H1 (cell line): ENCODE measurements at regions not wholly inside any gene's neighbourhood (a gene's known extent, or its start where the extent isn't known, plus 50 kb on each side); places are given as distances from the start of the nearest gene placed in this dataset.

Experiments used
- CTCF ChIA-PET: fragments of 300-600 bp; sonication (Branson Sonifier 250); formaldehyde crosslinking; loops from one replicate; lab custom pipeline; 2021; ENCODE audit not compliant: partially characterized antibody; lab: Charles Lee
- POLR2A ChIA-PET: fragments of 300-600 bp; sonication (Branson Sonifier 250); formaldehyde crosslinking; loops from one replicate; lab custom pipeline; 2021; ENCODE audit warnings: inconsistent platforms; ENCODE audit not compliant: partially characterized antibody; lab: Charles Lee
- DNase-seq, 2 experiments: peaks; one replicate each; pipeline versions ENCODE4 v3.0.0 to v3.0.0-alpha.2; 2010 to 2022; ENCODE audit warnings: low spot score in 2 of 2, low read depth in 1 of 2, mixed read lengths in 1 of 2
- FAIRE-seq: peaks from 2 replicates; lab custom pipeline; 2011; peaks lifted over from hg19 to GRCh38; lab: Jason Lieb, UNC
- H2AFZ ChIP-seq: 2 replicates; pipeline ENCODE4 v1.8.1; 2012; ENCODE audit warnings: low read length, inconsistent platforms
- H2AK5ac ChIP-seq: 2 replicates; pipeline ENCODE4 v1.6.1; 2013; ENCODE audit warnings: low read depth, low read length
- H2BK120ac ChIP-seq: replicated peaks from 2 replicates; pipeline ENCODE3; 2013; ENCODE audit warnings: low read depth, low read length, inconsistent platforms
- H2BK12ac ChIP-seq: 2 replicates; pipeline ENCODE4 v1.6.1; 2013; ENCODE audit warnings: low read depth, low read length
- H2BK15ac ChIP-seq: 2 replicates; pipeline ENCODE4 v1.6.1; 2013; ENCODE audit warnings: low read length
- H2BK20ac ChIP-seq: 2 replicates; pipeline ENCODE4 v1.6.1; 2013; ENCODE audit warnings: low read length
- H2BK5ac ChIP-seq: 2 replicates; pipeline ENCODE4 v1.6.1; 2013; ENCODE audit warnings: low read depth, low read length
- H3K14ac ChIP-seq: 2 replicates; pipeline ENCODE4 v1.6.1; 2013; ENCODE audit warnings: inconsistent platforms; ENCODE audit not compliant: insufficient read length
- H3K18ac ChIP-seq: 2 replicates; pipeline ENCODE4 v1.6.1; 2013; ENCODE audit warnings: low read length; ENCODE audit errors: extremely low read depth
- H3K23ac ChIP-seq: 2 replicates; pipeline ENCODE4 v1.6.1; 2013; ENCODE audit warnings: inconsistent platforms; ENCODE audit not compliant: insufficient read length
- H3K23me2 ChIP-seq: 2 replicates; pipeline ENCODE4 v1.6.1; 2013; ENCODE audit warnings: low read depth, low read length
- H3K27ac ChIP-seq: 2 replicates; pipeline ENCODE4 v1.6.1; 2011; ENCODE audit warnings: low read depth, low read length, inconsistent platforms
- H3K27me3 ChIP-seq, 4 experiments: replicated peaks in 1 of 4; 1 replicate in 1 of 4; 2 replicates in 3 of 4; pipeline versions ENCODE4 v1.6.1 to v1.8.1; 2011 to 2013; ENCODE audit warnings: low read length in 3 of 4, mild to moderate bottlenecking in 3 of 4, inconsistent platforms in 2 of 4, mixed read lengths in 2 of 4, moderate library complexity in 1 of 4; ENCODE audit not compliant: control insufficient read depth in 3 of 4, insufficient read depth in 3 of 4; ENCODE audit errors: extremely low read depth in 1 of 4
- H3K36me3 ChIP-seq, 4 experiments: 2 replicates each; pipeline versions ENCODE4 v1.6.1 to v1.8.1; 2011 to 2013; ENCODE audit warnings: mild to moderate bottlenecking in 4 of 4, low read length in 3 of 4, moderate library complexity in 2 of 4, control low read depth in 1 of 4, inconsistent platforms in 1 of 4; ENCODE audit not compliant: insufficient read depth in 4 of 4, control insufficient read depth in 2 of 4
- H3K4ac ChIP-seq: replicated peaks from 2 replicates; pipeline ENCODE3; 2013; ENCODE audit warnings: low read length, low read depth, mixed read lengths, inconsistent platforms; ENCODE audit not compliant: insufficient read length
- H3K4me1 ChIP-seq, 4 experiments: replicated peaks in 1 of 4; 1 replicate in 1 of 4; 2 replicates in 3 of 4; pipeline versions ENCODE4 v1.6.1 to v1.8.1; 2011 to 2013; ENCODE audit warnings: low read length in 3 of 4, inconsistent platforms in 2 of 4, mixed read lengths in 1 of 4; ENCODE audit not compliant: insufficient read depth in 4 of 4, control insufficient read depth in 3 of 4
- H3K4me2 ChIP-seq, 2 experiments: 2 replicates each; pipeline versions ENCODE4 v1.6.1 to v1.8.1; 2011 to 2013; ENCODE audit warnings: low read depth in 2 of 2, low read length in 2 of 2, control low read depth in 1 of 2, inconsistent platforms in 1 of 2, mild to moderate bottlenecking in 1 of 2; ENCODE audit not compliant: insufficient read depth in 1 of 2
- H3K4me3 ChIP-seq, 4 experiments: fragments of 200-600, 300-600 bp in 1 of 4; sonication (generic), shearing (Covaris generic), sonication (Bioruptor Twin) in 1 of 4; 2 replicates each; pipeline versions ENCODE4 v1.5.1 to v1.8.1; 2011 to 2016; ENCODE audit warnings: low read length in 4 of 4, low read depth in 3 of 4, control low read depth in 2 of 4, inconsistent platforms in 2 of 4, mild to moderate bottlenecking in 2 of 4, mixed read lengths in 1 of 4, moderate library complexity in 1 of 4; ENCODE audit not compliant: insufficient read depth in 2 of 4; ENCODE audit errors: extremely low read depth in 1 of 4
- H3K56ac ChIP-seq: replicated peaks from 2 replicates; pipeline ENCODE3; 2013; ENCODE audit warnings: low read depth, mild to moderate bottlenecking, mixed read lengths, low read length, inconsistent platforms; ENCODE audit not compliant: insufficient read length
- H3K79me1 ChIP-seq: 2 replicates; pipeline ENCODE4 v1.6.1; 2013; ENCODE audit warnings: low read depth, low read length, control low read depth
- H3K79me2 ChIP-seq, 2 experiments: 2 replicates each; pipeline versions ENCODE4 v1.6.1 to v1.8.1; 2012 to 2013; ENCODE audit warnings: low read length in 2 of 2, mild to moderate bottlenecking in 2 of 2, inconsistent platforms in 1 of 2; ENCODE audit not compliant: insufficient read depth in 2 of 2, control insufficient read depth in 1 of 2
- H3K9ac ChIP-seq, 4 experiments: replicated peaks in 1 of 4; 1 replicate in 1 of 4; 2 replicates in 3 of 4; pipeline versions ENCODE4 v1.6.1 to v1.8.1; 2011 to 2013; ENCODE audit warnings: low read depth in 3 of 4, low read length in 3 of 4, control low read depth in 2 of 4, mild to moderate bottlenecking in 2 of 4, moderate library complexity in 2 of 4, inconsistent platforms in 1 of 4; ENCODE audit errors: extremely low read depth in 1 of 4
- H3K9me3 ChIP-seq, 2 experiments: 2 replicates each; pipeline versions ENCODE4 v1.6.1 to v1.8.1; 2012 to 2013; ENCODE audit warnings: mild to moderate bottlenecking in 2 of 2, moderate library complexity in 2 of 2, control low read depth in 1 of 2, inconsistent platforms in 1 of 2, low read depth in 1 of 2, low read length in 1 of 2, mixed read lengths in 1 of 2; ENCODE audit not compliant: insufficient read depth in 2 of 2
- H4K20me1 ChIP-seq, 2 experiments: replicated peaks in 1 of 2; 2 replicates each; pipeline versions ENCODE3 to v1.8.1; 2011 to 2013; ENCODE audit warnings: inconsistent platforms in 2 of 2, low read length in 2 of 2, mild to moderate bottlenecking in 1 of 2; ENCODE audit not compliant: insufficient read depth in 2 of 2, control insufficient read depth in 1 of 2
- H4K5ac ChIP-seq: 2 replicates; pipeline ENCODE4 v1.6.1; 2013; ENCODE audit warnings: low read length, low read depth, mixed read lengths, inconsistent platforms; ENCODE audit not compliant: insufficient read length
- H4K8ac ChIP-seq: 2 replicates; pipeline ENCODE4 v1.8.0; 2013; ENCODE audit warnings: mild to moderate bottlenecking, moderate library complexity, low read length, inconsistent platforms; ENCODE audit not compliant: insufficient read depth; ENCODE audit errors: extremely low read depth
- H4K91ac ChIP-seq: replicated peaks from 2 replicates; pipeline ENCODE3; 2013; ENCODE audit warnings: low read length, mixed read lengths, inconsistent platforms; ENCODE audit not compliant: insufficient read length
- CEBPB ChIP-seq: IDR thresholded peaks from 2 replicates; pipeline ENCODE4 v1.6.1; 2012; ENCODE audit warnings: low read depth, low read length
- NANOG ChIP-seq: IDR thresholded peaks from 2 replicates; pipeline ENCODE4 v1.6.1; 2011; ENCODE audit warnings: low read length, low read depth, mild to moderate bottlenecking, inconsistent platforms; ENCODE audit not compliant: insufficient read depth, poor library complexity, severe bottlenecking
- WGBS, 2 experiments: shearing (Covaris generic) in 1 of 2; methylation state at CpG; one replicate each; pipeline versions ENCODE4 v1.1.6 to v1.1.7; 2013 to 2015; ENCODE audit warnings: low lambda C conversion rate in 2 of 2, mixed read lengths in 2 of 2, inconsistent platforms in 1 of 2, low coverage in 1 of 2, missing lambda C conversion rate in 1 of 2; ENCODE audit not compliant: insufficient replicate concordance in 2 of 2, insufficient coverage in 1 of 2, insufficient read length in 1 of 2; ENCODE audit errors: extremely low coverage in 1 of 2, missing lambda C conversion rate in 1 of 2; 5-methylcytosine and 5-hydroxymethylcytosine counted together

- POLR2A ChIA-PET = no interaction called here
- no peaks in the 10 kb centered on the region for H3K36me3 ChIP-seq
- 59% methylated on average over 2 of the region's 2 CpGs; no CpG with 5 or more reads in 1 of the 2 experiments for WGBS, 2 experiments
- DNase-seq (no peak), FAIRE-seq (no peak)
- no peaks in the 10 kb centered on the region for H3K27me3 ChIP-seq
- no peak overlapping the region for H2BK120ac ChIP-seq
- no peak overlapping the region for H2BK5ac ChIP-seq
- H2BK15ac ChIP-seq = no peak overlapping the region
- no peak overlapping the region for H4K8ac ChIP-seq
- H3K23ac ChIP-seq = no peak overlapping the region
- H3K9me3 ChIP-seq = peaks cover 0 to 5% of the 10 kb centered on the region in 2 experiments; a peak in 2 of 4 replicates
- TF ChIP-seq CEBPB (peak; percentile 74), NANOG (no peak)
- no peaks in the 10 kb centered on the region for H3K4me1 ChIP-seq
- H4K5ac ChIP-seq = no peak overlapping the region
- H3K79me2 ChIP-seq = no peaks in the 10 kb centered on the region
- H3K4me2 ChIP-seq = no peak overlapping the region
- H2AFZ ChIP-seq = no peak overlapping the region
- no peak overlapping the region for H3K27ac ChIP-seq
- H2AK5ac ChIP-seq = no peak overlapping the region
- no peak overlapping the region for H3K4ac ChIP-seq
- no peaks in the 10 kb centered on the region for H4K20me1 ChIP-seq
- H3K4me3 ChIP-seq = no peak overlapping the region
- H3K14ac ChIP-seq = no peak overlapping the region
- no peaks in the 10 kb centered on the region for H3K79me1 ChIP-seq
- H4K91ac ChIP-seq = no peak overlapping the region
- CTCF ChIA-PET = interaction anchor here (0.7 to 6.0 kb wide), 7 partner anchors 10 to 359 kb away, joined by 3 to 30 read pairs (median 6); no protein-coding TSS in a partner anchor
- no peak overlapping the region for H3K18ac ChIP-seq
- H3K56ac ChIP-seq = no peak overlapping the region
- no peaks in the 10 kb centered on the region for H3K23me2 ChIP-seq
- H2BK12ac ChIP-seq = no peak overlapping the region
- H2BK20ac ChIP-seq = no peak overlapping the region
- no peak overlapping the region for H3K9ac ChIP-seq
Measured at GRCh38 chr11:43129329-43129728, 182.5 kb upstream of the API5 start.
